HG03095 (cell line): ENCODE measurements at regions not wholly inside any gene's neighbourhood (a gene's known extent, or its start where the extent isn't known, plus 50 kb on each side); places are given as distances from the start of the nearest gene placed in this dataset.
"Not testable (repeated sequence)": the region's sequence is repeated elsewhere in the genome, so short reads cannot be mapped to it uniquely, and the experiment has no call there.

ENCODE experiments used
- ATAC-seq: cut with Tn5 transposase; IDR thresholded peaks from one replicate; pipeline ENCODE4 v1.9.1; 2021; ENCODE audit warnings: moderate library complexity; ENCODE audit not compliant: unreplicated experiment

- no peak for ATAC-seq
Observed at GRCh38 chr2:224121406-224122067, 82.5 kb upstream of the SERPINE2 start.

GRCh38 chr2:224120986-224121385 lies 81.9 kb upstream of the SERPINE2 start:
- ATAC-seq = no peak

GRCh38 chr2:224119846-224120245 lies 80.8 kb upstream of the SERPINE2 start:
- not testable (repeated sequence) for ATAC-seq

- ATAC-seq = no peak
Observed at GRCh38 chr2:224114428-224114827, 75.3 kb upstream of the SERPINE2 start.

- not testable (repeated sequence) for ATAC-seq
Observed at GRCh38 chr2:224113930-224114329, 74.8 kb upstream of the SERPINE2 start.

- no peak for ATAC-seq
Observed at GRCh38 chr2:224111576-224111975, 72.5 kb upstream of the SERPINE2 start.

- no peak for ATAC-seq
Observed at GRCh38 chr2:224110811-224111210, 71.7 kb upstream of the SERPINE2 start.

- ATAC-seq = no peak
Observed at GRCh38 chr2:224109751-224110150, 70.7 kb upstream of the SERPINE2 start.

- ATAC-seq = no peak
Observed at GRCh38 chr2:224106794-224107193, 67.7 kb upstream of the SERPINE2 start.

GRCh38 chr2:224104668-224105386 lies 65.7 kb upstream of the SERPINE2 start:
- no peak for ATAC-seq

GRCh38 chr2:224103651-224104050 lies 64.6 kb upstream of the SERPINE2 start:
- no peak for ATAC-seq

GRCh38 chr2:224102991-224103390 lies 63.9 kb upstream of the SERPINE2 start:
- no peak for ATAC-seq

GRCh38 chr2:224101820-224102630 lies 62.9 kb upstream of the SERPINE2 start:
- ATAC-seq = no peak

GRCh38 chr2:224099861-224100643 lies 61.0 kb upstream of the SERPINE2 start:
- no peak for ATAC-seq

GRCh38 chr2:224098481-224099230 lies 59.6 kb upstream of the SERPINE2 start:
- no peak for ATAC-seq

GRCh38 chr2:224094413-224094812 lies 55.3 kb upstream of the SERPINE2 start:
- ATAC-seq = no peak

- ATAC-seq = not testable (repeated sequence)
Observed at GRCh38 chr2:224091671-224092070, 52.6 kb upstream of the SERPINE2 start.

GRCh38 chr2:224089606-224090005 lies 50.5 kb upstream of the SERPINE2 start:
- ATAC-seq = not testable (repeated sequence)
